Heart right ventricle (tissue), 16 donors: ENCODE measurements at regions not wholly inside any gene's neighbourhood (a gene's known extent, or its start where the extent isn't known, plus 50 kb on each side); places are given as distances from the start of the nearest gene placed in this dataset.

Source experiments
- ATAC-seq, 8 donors: fragments of 200-7000 bp; cut with Tn5 transposase; one replicate each; pipeline ENCODE4 v1.9.1; 2020; ENCODE audit warnings: mild to moderate bottlenecking in 8 of 8, moderate library complexity in 8 of 8, moderate number of reproducible peaks in 1 of 8
- DNase-seq, 2 donors: peaks; one replicate each; pipeline ENCODE4 v3.0.0-alpha.2; 2020
- H3K27ac ChIP-seq, 10 donors: fragments of 200-600 bp; sonication (generic) in 2 of 10; one replicate each; pipeline versions ENCODE4 v1.5.0 to v1.8.0; 2020 to 2022; ENCODE audit warnings: mild to moderate bottlenecking in 3 of 10
- H3K27me3 ChIP-seq, 7 donors: fragments of 200-600 bp; one replicate each; pipeline ENCODE4 v1.8.0; 2021 to 2022; ENCODE audit warnings: mild to moderate bottlenecking in 2 of 7
- H3K36me3 ChIP-seq, 9 donors: fragments of 200-600 bp; sonication (generic) in 1 of 9; one replicate each; pipeline versions ENCODE4 v1.5.0 to v1.8.0; 2020 to 2022; ENCODE audit warnings: mild to moderate bottlenecking in 2 of 9
- H3K4me1 ChIP-seq, 9 donors: fragments of 200-600 bp; sonication (generic) in 1 of 9; one replicate each; pipeline versions ENCODE4 v1.5.0 to v1.8.0; 2020 to 2022; ENCODE audit warnings: mild to moderate bottlenecking in 4 of 9
- H3K4me3 ChIP-seq, 10 donors: fragments of 200-600 bp; sonication (generic) in 2 of 10; one replicate each; pipeline versions ENCODE4 v1.5.0 to v1.8.0; 2020 to 2022; ENCODE audit warnings: mild to moderate bottlenecking in 7 of 10, moderate library complexity in 2 of 10
- H3K9me3 ChIP-seq, 11 donors: fragments of 200-600 bp in 10 of 11; sonication (generic) in 2 of 11; one replicate each; pipeline versions ENCODE4 v1.5.0 to v1.8.0; 2013 to 2022; ENCODE audit warnings: mild to moderate bottlenecking in 2 of 11, control low read depth in 1 of 11, moderate library complexity in 1 of 11
- CTCF ChIP-seq, 9 donors: fragments of 200-600 bp; sonication (generic) in 2 of 9; IDR thresholded peaks; one replicate each; pipeline versions ENCODE4 v1.5.0 to v1.8.0; 2021 to 2022; ENCODE audit warnings: antibody characterized with exemption in 9 of 9, mild to moderate bottlenecking in 5 of 9, moderate library complexity in 1 of 9
- WGBS, 2 donors: extraction: QIAGEN DNeasy Blood & Tissue Kit; methylation state at CpG; one replicate each; pipeline ENCODE4 v1.1.7; 2013; ENCODE audit warnings: inconsistent platforms in 1 of 2; 5-methylcytosine and 5-hydroxymethylcytosine counted together
- intact Hi-C, 10 donors: fragments of 100-400 bp; cut with DNase I; formaldehyde crosslinking; loops; one replicate each; pipeline versions ENCODE4 v1.11.1 to v1.14.2; 2022
- donor health status: Arrhythmogenic right ventricular cardiomyopathy.
- donor health status: ischemic (EF 13 %, LVEDD 7.1; RV severe dilation, severe dysfunction).
- donor health status: healthy with polysubstance abuse.
- donor health status: DM: no; HTN: yes; CAD: no.
- donor health status: DM: no; HTN: no; CAD: no.
- donor health status: ischemic (EF 25% LVEDD 6.9; RV normal size, moderate dysfunction).
- donor health status: ischemic (EF 25% LVEDD 5.7; RV mildly dilated, moderate dysfunction).
- donor health status: healthy.
- donor health status: DM: yes; HTN: yes; CAD: no.
- donor health status: Ischemic cardiomyopathy.
- donor health status: ischemic (EF 35%, LVEDD 5.7; RV mildly dilated, moderate dysfunction).
- donor health status: nonischemic (EF 11% LVEDD 7.7; RV severe dilation, severe dysfunction).
- donor health status: DM: yes; HTN: yes; CAD: no.
- donor health status: PGD.
- donor health status: ischemic (EF 29% LVEDD 5.4; RV normal size, mild dysfunction).
- donor health status: nonischemic (EF 23%, LVEDD 6.1; RV moderate dilation, normal function).

- DNase-seq (no peak), ATAC-seq (peak in 4 of 8 donors; percentile 11 to 41 (median 22))
- Histone ChIP-seq H3K4me3 (peak overlapping the region in 9 of 10 donors; percentile 4 to 43 (median 35)), H3K36me3 (no peaks in the 10 kb centered on the region), H3K27me3 (peaks cover 0 to 27% (median 17%) of the 10 kb centered on the region in 7 donors), H3K9me3 (no peaks in the 10 kb centered on the region), H3K27ac (no peak overlapping the region), H3K4me1 (peaks cover 0 to 8% (median 0%) of the 10 kb centered on the region in 9 donors)
- 24 to 26% methylated on average over 33 of the region's 33 CpGs for WGBS, 2 donors
- intact Hi-C loops = no loop called here
- TF ChIP-seq CTCF (IDR thresholded peaks at IDR 0.05) = no peak
These were observed 90.6 kb downstream of the ZNF621 start for GRCh38 chr3:40615110-40615915.

- H3K27ac ChIP-seq = no peak overlapping the region
These were observed 91.4 kb downstream of the ZNF621 start for GRCh38 chr3:40615918-40616819.

GRCh38 chr3:40617084-40617483, 92.3 kb downstream of the ZNF621 start:
- Histone ChIP-seq H3K27ac (no peak overlapping the region), H3K4me1 (peaks cover 0 to 8% (median 0%) of the 10 kb centered on the region in 9 donors), H3K4me3 (no peak overlapping the region), H3K9me3 (no peaks in the 10 kb centered on the region), H3K27me3 (peaks cover 0 to 27% (median 17%) of the 10 kb centered on the region in 7 donors), H3K36me3 (no peaks in the 10 kb centered on the region)
- ATAC-seq (no peak), DNase-seq (no peak)
- intact Hi-C loops = no loop called here
- no peak for TF ChIP-seq CTCF (IDR thresholded peaks at IDR 0.05)
- WGBS, 2 donors = 88% methylated on average over 3 of the region's 3 CpGs

More at GRCh38 chr3:40615918-40616819, 91.4 kb downstream of the ZNF621 start:
- no peaks in the 10 kb centered on the region for H3K9me3 ChIP-seq
- peak in 1 of 8 donors; percentile 44 for ATAC-seq
- peaks cover 0 to 8% (median 0%) of the 10 kb centered on the region in 9 donors for H3K4me1 ChIP-seq
- WGBS, 2 donors = 68 to 75% methylated on average over 16 of the region's 16 CpGs
- intact Hi-C loops = no loop called here
- H3K4me3 ChIP-seq = peak overlapping the region in 9 of 10 donors; percentile 4 to 43 (median 35)
- H3K27me3 ChIP-seq = peaks cover 0 to 27% (median 17%) of the 10 kb centered on the region in 7 donors
- H3K36me3 ChIP-seq = no peaks in the 10 kb centered on the region
- no peak for TF ChIP-seq CTCF (IDR thresholded peaks at IDR 0.05)
- no peak for DNase-seq

GRCh38 chr3:40618158-40618557, 93.4 kb downstream of the ZNF621 start:
- no peak overlapping the region for H3K27ac ChIP-seq
- DNase-seq (no peak), ATAC-seq (no peak)
- peaks cover 0 to 27% (median 17%) of the 10 kb centered on the region in 7 donors for H3K27me3 ChIP-seq
- H3K4me3 ChIP-seq = no peak overlapping the region
- TF ChIP-seq CTCF (IDR thresholded peaks at IDR 0.05) = no peak
- H3K4me1 ChIP-seq = peaks cover 0 to 8% (median 0%) of the 10 kb centered on the region in 9 donors
- H3K36me3 ChIP-seq = no peaks in the 10 kb centered on the region
- peaks cover 0 to 9% (median 0%) of the 10 kb centered on the region in 11 donors for H3K9me3 ChIP-seq
- intact Hi-C loops = no loop called here
